Progenitor cell of endocrine pancreas (in vitro differentiated cells): ENCODE measurements at regions not wholly inside any gene's neighbourhood (a gene's known extent, or its start where the extent isn't known, plus 50 kb on each side); places are given as distances from the start of the nearest gene placed in this dataset.

Experiments
- DNase-seq: peaks from one replicate; pipeline ENCODE4 v3.0.0; 2021; ENCODE audit warnings: low spot score; ENCODE audit not compliant: unreplicated experiment
- H3K27ac Mint-ChIP-seq: 2 replicates; pipeline ENCODE4 v1.8.0; 2021; ENCODE audit warnings: mild to moderate bottlenecking, moderate library complexity, mixed read lengths
- H3K27me3 Mint-ChIP-seq: 2 replicates; pipeline ENCODE4 v1.8.0; 2021; ENCODE audit warnings: mixed read lengths
- H3K36me3 Mint-ChIP-seq: 2 replicates; pipeline ENCODE4 v1.8.0; 2022; ENCODE audit warnings: mixed read lengths; ENCODE audit not compliant: insufficient read depth
- H3K4me1 Mint-ChIP-seq: 2 replicates; pipeline ENCODE4 v1.8.0; 2021; ENCODE audit warnings: low read depth, mixed read lengths
- H3K4me3 Mint-ChIP-seq: 2 replicates; pipeline ENCODE4 v1.8.0; 2021; ENCODE audit warnings: low read depth, mild to moderate bottlenecking, moderate library complexity, mixed read lengths
- H3K9me3 Mint-ChIP-seq: 2 replicates; pipeline ENCODE4 v1.8.0; 2021; ENCODE audit warnings: low read depth, mixed read lengths
- CTCF ChIP-seq: fragments of 200-600 bp; sonication (generic); IDR thresholded peaks from one replicate; pipeline ENCODE4 v1.5.0; 2021; ENCODE audit warnings: antibody characterized with exemption, mild to moderate bottlenecking; ENCODE audit not compliant: unreplicated experiment

DNA sequence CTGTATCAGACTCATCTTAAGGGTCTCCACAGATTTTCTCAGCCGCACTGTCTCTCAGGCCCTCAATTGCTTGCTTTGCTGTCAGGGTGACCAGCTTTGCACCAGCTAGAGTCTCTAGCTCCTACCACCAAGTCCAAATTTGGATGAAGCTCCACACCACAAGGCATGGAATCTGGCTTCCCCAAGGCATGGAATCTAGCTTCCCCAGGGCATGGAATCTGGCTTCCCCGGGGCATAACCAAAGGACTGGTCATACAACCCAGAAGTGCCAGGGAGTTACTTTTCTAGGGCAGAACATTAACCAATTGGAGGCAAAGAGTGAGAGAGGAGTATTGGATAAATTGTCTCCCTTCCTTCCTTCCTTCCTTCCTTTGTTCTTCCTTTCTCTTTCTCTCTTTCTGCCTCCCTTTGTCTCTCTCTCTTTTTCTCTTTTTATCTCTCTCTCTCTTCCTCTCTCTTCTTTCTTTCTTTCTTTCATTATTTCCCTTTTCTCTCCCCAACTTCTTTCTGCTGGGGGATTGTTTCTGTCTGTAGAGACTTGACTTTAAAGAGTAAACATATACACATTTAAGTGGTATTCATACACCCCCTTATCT is 76.9 kb upstream of the HAO2 start:
- H3K27ac Mint-ChIP-seq: no peak overlapping the region
- H3K27me3 Mint-ChIP-seq: peaks cover 26% of the 10 kb centered on the region
- no peaks in the 10 kb centered on the region for H3K9me3 Mint-ChIP-seq
- no peak for DNase-seq
- no peaks in the 10 kb centered on the region for H3K36me3 Mint-ChIP-seq
- no peak for TF ChIP-seq CTCF
- peaks cover 22% of the 10 kb centered on the region for H3K4me1 Mint-ChIP-seq
- H3K4me3 Mint-ChIP-seq: no peak overlapping the region

- no peak for DNase-seq
- TF ChIP-seq CTCF: no peak
- Mint-ChIP-seq H3K27ac (no peak overlapping the region), H3K36me3 (no peaks in the 10 kb centered on the region), H3K4me3 (no peak overlapping the region), H3K27me3 (peaks cover 27% of the 10 kb centered on the region), H3K4me1 (peaks cover 22% of the 10 kb centered on the region), H3K9me3 (no peaks in the 10 kb centered on the region)
Observed at GRCh38 chr1:119293797-119294196, 74.8 kb upstream of the HAO2 start.

DNA sequence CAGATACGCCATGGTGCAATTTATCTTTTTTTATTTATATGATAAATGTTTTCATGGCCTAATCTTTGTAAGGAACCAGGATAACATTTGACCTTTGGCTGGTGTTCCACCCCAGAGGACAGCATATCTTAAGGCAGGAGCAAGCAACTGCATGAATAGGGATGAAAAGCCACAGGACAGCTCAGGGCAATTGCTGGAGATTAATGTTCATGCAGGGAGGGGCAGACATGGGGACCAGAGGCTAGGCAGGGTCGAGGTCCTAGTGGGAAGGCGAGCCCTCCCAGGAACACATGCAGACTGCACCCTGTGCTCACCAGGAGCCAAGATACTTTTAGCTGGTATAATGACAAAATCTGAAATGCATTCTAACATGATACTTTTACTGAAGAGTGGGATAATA is 74.4 kb upstream of the HAO2 start:
- peaks cover 29% of the 10 kb centered on the region for H3K27me3 Mint-ChIP-seq
- no peak overlapping the region for H3K4me3 Mint-ChIP-seq
- DNase-seq: no peak
- H3K36me3 Mint-ChIP-seq: no peaks in the 10 kb centered on the region
- TF ChIP-seq CTCF: no peak
- H3K27ac Mint-ChIP-seq: no peak overlapping the region
- H3K9me3 Mint-ChIP-seq: no peaks in the 10 kb centered on the region
- peaks cover 22% of the 10 kb centered on the region for H3K4me1 Mint-ChIP-seq

DNA sequence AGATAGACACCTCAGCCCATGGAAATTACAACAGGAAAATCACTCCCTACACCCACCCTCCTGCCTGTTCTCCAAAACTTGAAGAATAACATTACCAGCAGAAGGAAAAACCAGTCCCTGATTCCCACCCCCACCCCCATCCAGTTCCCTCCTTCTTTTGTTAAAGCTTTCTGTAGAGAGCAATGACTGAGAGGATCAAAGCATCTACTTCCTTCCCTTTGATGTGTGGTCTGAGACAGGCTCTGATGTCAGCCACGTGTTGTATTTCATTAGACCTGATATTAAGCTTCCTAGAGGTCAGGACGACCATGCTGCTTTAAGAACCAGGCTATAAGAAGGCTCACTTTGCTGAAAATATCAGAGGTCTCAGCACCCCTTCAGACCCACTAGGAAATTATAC is 73.9 kb upstream of the HAO2 start:
- no peaks in the 10 kb centered on the region for H3K9me3 Mint-ChIP-seq
- no peak overlapping the region for H3K27ac Mint-ChIP-seq
- no peak overlapping the region for H3K4me3 Mint-ChIP-seq
- peaks cover 33% of the 10 kb centered on the region for H3K27me3 Mint-ChIP-seq
- H3K4me1 Mint-ChIP-seq: peaks cover 22% of the 10 kb centered on the region
- no peak for DNase-seq
- no peak for TF ChIP-seq CTCF
- no peaks in the 10 kb centered on the region for H3K36me3 Mint-ChIP-seq

DNA sequence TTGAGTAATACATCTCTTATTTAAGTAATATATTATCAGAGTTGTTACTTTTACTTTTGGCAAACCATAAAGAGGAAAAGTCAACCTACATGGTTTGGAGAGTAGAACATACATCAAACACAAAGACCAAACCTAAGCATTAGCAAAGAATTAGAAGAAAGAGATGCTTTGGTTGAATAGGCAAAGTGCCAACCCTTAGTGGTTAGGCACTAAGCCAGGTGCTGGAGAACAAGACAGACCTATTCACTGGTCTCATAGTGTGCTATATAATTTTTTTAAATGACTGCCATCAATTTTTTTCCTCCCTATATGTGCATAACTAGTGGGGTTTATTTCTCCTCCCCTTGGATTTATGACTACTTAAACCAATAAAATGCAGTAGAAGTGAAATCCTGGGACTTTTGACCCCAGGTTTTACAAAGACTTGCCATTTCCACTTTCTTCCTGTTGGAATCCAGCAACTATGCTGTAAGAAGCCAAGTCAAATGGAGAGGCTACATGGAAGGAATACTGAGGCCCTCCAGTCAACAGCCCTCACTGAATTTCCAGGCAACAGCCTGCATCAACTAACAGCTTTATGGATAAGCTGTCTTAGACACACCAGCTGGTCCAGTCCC is 69.8 kb upstream of the HAO2 start:
- Mint-ChIP-seq H3K4me1 (peaks cover 14% of the 10 kb centered on the region), H3K27ac (no peak overlapping the region), H3K36me3 (no peaks in the 10 kb centered on the region), H3K27me3 (peaks cover 42% of the 10 kb centered on the region), H3K9me3 (no peaks in the 10 kb centered on the region), H3K4me3 (no peak overlapping the region)
- DNase-seq: no peak
- TF ChIP-seq CTCF: no peak
